ENCODE measurements at regions not wholly inside any gene's neighbourhood (a gene's known extent, or its start where the extent isn't known, plus 50 kb on each side); places are given as distances from the start of the nearest gene placed in this dataset.

- no peaks in the 10 kb centered on the region for H3K27me3 ChIP-seq (ENCODE audit: insufficient read depth, low read length)
- H3K9me3 ChIP-seq (ENCODE audit: control insufficient read depth in 1 of 2, insufficient read depth in 1 of 2, low read depth in 1 of 2, low read length in 2 of 2): no peaks in the 10 kb centered on the region
- POLR2A ChIA-PET: interaction anchor here (1.6 to 1.7 kb wide), 2 partner anchors 19 to 80 kb away, joined by 3 to 5 read pairs; no protein-coding TSS in a partner anchor
- H4K20me1 ChIP-seq (ENCODE audit: insufficient read depth): no peaks in the 10 kb centered on the region
- 0 out of 2 replicates have a peak, but pooled peaks cover 3% of the 10 kb centered on the region for H3K79me2 ChIP-seq (ENCODE audit: insufficient read depth, low read length)
- CTCF ChIA-PET: no interaction called here
- BruUV-seq (replicated peaks): no TSS peak
- DNase-seq (ENCODE audit: low read depth, low spot score) (no peak), ATAC-seq (no peak)
- no peaks in the 10 kb centered on the region for H3K36me3 ChIP-seq (ENCODE audit: control insufficient read depth in 1 of 2, insufficient read depth in 2 of 2, low read length in 2 of 2)
- RAD21 ChIA-PET (ENCODE audit: low non-redundant PET in 1 of 2, low total read pairs in 2 of 2, uncharacterized antibody in 2 of 2, unreplicated experiment in 2 of 2): no interaction called here
- no peak for TF ChIP-seq CEBPB (IDR thresholded peaks at IDR 0.05; ENCODE audit: low read depth)
- TF ChIP-seq SP1 (IDR thresholded peaks at IDR 0.05; ENCODE audit: low read depth): no peak
- TF ChIP-seq POLR2AphosphoS5 (IDR thresholded peaks at IDR 0.05; ENCODE audit: low read depth, low read length): 0 out of 2 replicates have a peak, but pooled peaks have one; percentile 17
- TF ChIP-seq CBX3 (IDR thresholded peaks at IDR 0.05; ENCODE audit: low read depth): peak; percentile 7; the same call in 1 of the 2 replicates
- no peaks in the 10 kb centered on the region for H3K9me2 ChIP-seq (ENCODE audit: insufficient read depth)
- no peak overlapping the region for H3K4me3 ChIP-seq (replicated peaks in 1 of 2; ENCODE audit: low read depth in 1 of 2, low read length in 2 of 2)
- H3K4me1 ChIP-seq (ENCODE audit: control insufficient read depth in 1 of 2, insufficient read depth in 2 of 2, low read length in 2 of 2): peaks cover 91 to 97% of the 10 kb centered on the region in 2 experiments
- H3K4me2 ChIP-seq (ENCODE audit: low read length): peak overlapping the region; percentile 52
- peak overlapping the region; percentile 63 for H3K27ac ChIP-seq (ENCODE audit: low read depth, low read length)
- intact Hi-C loops (cut with micrococcal nuclease): no loop called here
- peak overlapping the region; percentile 35 for H3K9ac ChIP-seq (ENCODE audit: low read length)
- H2AFZ ChIP-seq (ENCODE audit: low read depth, low read length, poor library complexity, severe bottlenecking): no peak overlapping the region
Observed at GRCh38 chr1:94319319-94320102, 82.1 kb upstream of the ARHGAP29 start.

DNA sequence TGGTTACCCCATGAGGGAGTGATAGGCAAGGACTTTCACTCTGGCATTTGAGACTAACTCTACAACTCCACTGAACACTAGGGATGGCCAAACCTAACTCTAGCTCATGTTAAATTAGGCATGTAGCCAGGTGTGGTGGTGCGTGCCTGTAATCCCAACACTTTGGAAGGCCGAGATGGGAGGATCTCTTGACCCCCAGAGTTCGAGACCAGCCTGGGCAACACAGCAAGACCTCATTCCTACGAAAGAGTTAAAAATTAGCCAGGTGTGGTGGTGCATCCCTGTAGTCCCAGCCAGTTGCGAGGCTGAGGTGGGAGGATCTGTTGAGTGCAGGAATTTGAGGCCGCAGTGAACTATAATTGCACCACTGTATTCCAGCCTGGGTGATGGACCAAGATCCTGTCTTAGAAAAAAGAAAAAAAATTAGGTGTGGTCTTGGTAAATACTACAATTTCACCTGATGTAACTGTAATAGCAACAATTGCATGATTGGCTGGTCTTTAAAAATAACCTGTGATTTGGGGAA is 81.2 kb upstream of the ARHGAP29 start:
- Histone ChIP-seq H3K4me1 (ENCODE audit: control insufficient read depth in 1 of 2, insufficient read depth in 2 of 2, low read length in 2 of 2) (peaks cover 86 to 93% of the 10 kb centered on the region in 2 experiments), H3K79me2 (ENCODE audit: insufficient read depth, low read length) (no peaks in the 10 kb centered on the region), H3K4me3 (replicated peaks in 1 of 2; ENCODE audit: low read depth in 1 of 2, low read length in 2 of 2) (no peak overlapping the region), H3K9me2 (ENCODE audit: insufficient read depth) (no peaks in the 10 kb centered on the region), H3K27me3 (ENCODE audit: insufficient read depth, low read length) (no peaks in the 10 kb centered on the region), H3K27ac (ENCODE audit: low read depth, low read length) (peak overlapping the region; percentile 63), H4K20me1 (ENCODE audit: insufficient read depth) (no peaks in the 10 kb centered on the region), H3K9me3 (ENCODE audit: control insufficient read depth in 1 of 2, insufficient read depth in 1 of 2, low read depth in 1 of 2, low read length in 2 of 2) (no peaks in the 10 kb centered on the region), H3K36me3 (ENCODE audit: control insufficient read depth in 1 of 2, insufficient read depth in 2 of 2, low read length in 2 of 2) (no peaks in the 10 kb centered on the region), H3K4me2 (ENCODE audit: low read length) (peak overlapping the region; percentile 52), H3K9ac (ENCODE audit: low read length) (peak overlapping the region; percentile 35; the same call in 1 of the 2 replicates), H2AFZ (ENCODE audit: low read depth, low read length, poor library complexity, severe bottlenecking) (no peak overlapping the region)
- intact Hi-C loops (cut with micrococcal nuclease): no loop called here
- DNase-seq (ENCODE audit: low read depth, low spot score) (no peak), ATAC-seq (no peak)
- RAD21 ChIA-PET (ENCODE audit: low non-redundant PET in 1 of 2, low total read pairs in 2 of 2, uncharacterized antibody in 2 of 2, unreplicated experiment in 2 of 2): no interaction called here
- BruUV-seq (replicated peaks): no TSS peak
- POLR2A ChIA-PET: interaction anchor here (1.0 to 3.2 kb wide), 9 partner anchors 15 to 256 kb away, joined by 3 to 27 read pairs (median 6); partner anchors contain the start of genes ABCD3 and ARHGAP29
- CTCF ChIA-PET: interaction anchor here (1.0 to 2.4 kb wide), 3 partner anchors 12 to 273 kb away, joined by 3 to 10 read pairs (median 5); no protein-coding TSS in a partner anchor
- no peak for TF ChIP-seq EZH2 (IDR thresholded peaks at IDR 0.05)
- TF ChIP-seq POLR2AphosphoS5 (IDR thresholded peaks at IDR 0.05; ENCODE audit: low read depth, low read length): no peak
- no peak for TF ChIP-seq JUND (IDR thresholded peaks at IDR 0.05)
- TF ChIP-seq, protein P1, sequence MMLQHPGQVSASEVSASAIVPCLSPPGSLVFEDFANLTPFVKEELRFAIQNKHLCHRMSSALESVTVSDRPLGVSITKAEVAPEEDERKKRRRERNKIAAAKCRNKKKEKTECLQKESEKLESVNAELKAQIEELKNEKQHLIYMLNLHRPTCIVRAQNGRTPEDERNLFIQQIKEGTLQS (IDR thresholded peaks at IDR 0.05): no peak
- TF ChIP-seq FOSL1 (IDR thresholded peaks at IDR 0.05; ENCODE audit: low read depth): no peak

Data from HCT116 (cell line).